ENCODE measurements at regions not wholly inside any gene's neighbourhood (a gene's known extent, or its start where the extent isn't known, plus 50 kb on each side); places are given as distances from the start of the nearest gene placed in this dataset.

- no peak for DNase-seq (ENCODE audit: low read depth)
These were observed 461.2 kb upstream of the CDH5 start for GRCh38 chr16:65905331-65905730.

- DNase-seq (ENCODE audit: low read depth): no peak
These were observed 469.9 kb upstream of the CDH5 start for GRCh38 chr16:65896448-65897153.

- no peak for DNase-seq (ENCODE audit: low read depth)
These were observed 470.6 kb upstream of the CDH5 start for GRCh38 chr16:65895906-65896305.

- no peak for DNase-seq (ENCODE audit: low read depth)
These were observed 471.0 kb upstream of the CDH5 start for GRCh38 chr16:65895486-65895885.

- DNase-seq (ENCODE audit: low read depth): no peak
These were observed 476.3 kb upstream of the CDH5 start for GRCh38 chr16:65890203-65890602.

GRCh38 chr16:65889533-65889966, 476.9 kb upstream of the CDH5 start:
- DNase-seq (ENCODE audit: low read depth): no peak

GRCh38 chr16:65888201-65888600, 478.3 kb upstream of the CDH5 start:
- DNase-seq (ENCODE audit: low read depth): no peak

GRCh38 chr16:65884018-65884417, 482.5 kb upstream of the CDH5 start:
- no peak for DNase-seq (ENCODE audit: low read depth)

GRCh38 chr16:65878347-65878746, 488.1 kb upstream of the CDH5 start:
- no peak for DNase-seq (ENCODE audit: low read depth)

- no peak for DNase-seq (ENCODE audit: low read depth)
These were observed 489.9 kb upstream of the CDH5 start for GRCh38 chr16:65876624-65877023.

GRCh38 chr16:65876056-65876408, 490.5 kb upstream of the CDH5 start:
- peak; percentile 21 for DNase-seq (ENCODE audit: low read depth)

GRCh38 chr16:65875381-65876055, 491.0 kb upstream of the CDH5 start:
- DNase-seq (ENCODE audit: low read depth): no peak

GRCh38 chr16:65869261-65869660, 497.2 kb upstream of the CDH5 start:
- no peak for DNase-seq (ENCODE audit: low read depth)

- no peak for DNase-seq (ENCODE audit: low read depth)
These were observed 499.1 kb upstream of the CDH5 start for GRCh38 chr16:65867276-65867960.

GRCh38 chr16:65863236-65863635, 503.3 kb upstream of the CDH5 start:
- DNase-seq (ENCODE audit: low read depth): no peak

GRCh38 chr16:65861131-65861731, 505.3 kb upstream of the CDH5 start:
- no peak for DNase-seq (ENCODE audit: low read depth)

- no peak for DNase-seq (ENCODE audit: low read depth)
These were observed 511.0 kb upstream of the CDH5 start for GRCh38 chr16:65855171-65856145.

- no peak for DNase-seq (ENCODE audit: low read depth)
These were observed 520.3 kb upstream of the CDH5 start for GRCh38 chr16:65846210-65846602.

GRCh38 chr16:65845466-65846209, 520.9 kb upstream of the CDH5 start:
- DNase-seq (ENCODE audit: low read depth): peak; percentile 10

GRCh38 chr16:65843941-65844340, 522.5 kb upstream of the CDH5 start:
- DNase-seq (ENCODE audit: low read depth): no peak

- no peak for DNase-seq (ENCODE audit: low read depth)
These were observed 524.4 kb upstream of the CDH5 start for GRCh38 chr16:65842067-65842466.
